HG02623 (cell line): ENCODE measurements at regions not wholly inside any gene's neighbourhood (a gene's known extent, or its start where the extent isn't known, plus 50 kb on each side); places are given as distances from the start of the nearest gene placed in this dataset.
A peak's percentile ranks its signal among the peaks of the same experiment; 100 is the strongest.
"Not testable (repeated sequence)": the region's sequence is repeated elsewhere in the genome, so short reads cannot be mapped to it uniquely, and the experiment has no call there.

Source experiments
- ATAC-seq: cut with Tn5 transposase; IDR thresholded peaks from one replicate; pipeline ENCODE4 v1.9.1; 2021; ENCODE audit warnings: moderate library complexity; ENCODE audit not compliant: unreplicated experiment

DNA sequence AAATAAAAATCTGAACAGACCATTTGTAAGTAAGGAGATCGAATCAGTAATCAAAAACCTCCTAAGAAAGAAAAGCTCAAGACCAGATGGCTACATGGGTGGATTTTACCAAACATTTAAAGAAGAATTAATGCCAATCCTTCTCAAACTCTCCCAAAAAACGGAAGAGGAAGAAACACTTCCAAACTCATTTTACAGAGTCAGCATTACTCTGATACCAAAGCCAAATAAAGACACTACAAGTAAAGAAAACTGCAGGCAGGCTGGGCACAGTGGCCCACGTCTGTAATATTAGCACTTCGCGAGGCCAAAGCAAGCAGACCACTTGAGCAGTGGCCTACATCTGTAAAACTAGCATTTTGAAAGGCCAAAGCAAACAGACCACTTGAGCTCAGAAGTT, 159.8 kb downstream of the DPY19L2 start:
- no peak for ATAC-seq

DNA sequence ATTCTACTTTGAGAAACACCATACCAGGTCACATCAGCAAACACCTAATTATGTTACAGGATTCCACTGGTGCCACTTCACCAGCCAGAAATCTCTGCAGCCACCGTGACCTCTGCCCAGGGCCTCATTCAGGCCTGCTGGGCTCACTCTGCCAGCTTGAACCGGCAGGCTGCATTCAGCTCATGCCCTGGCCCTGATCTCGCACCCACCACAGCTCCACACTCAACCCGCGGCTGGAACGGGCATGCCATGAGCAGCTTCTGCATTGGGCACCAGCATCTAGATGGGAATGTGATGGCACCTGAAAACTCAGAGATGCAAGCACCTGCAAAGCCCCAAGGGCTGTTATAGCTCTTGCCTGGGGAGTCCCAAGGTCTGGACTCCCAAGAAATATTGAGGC, 168.7 kb downstream of the DPY19L2 start:
- no peak for ATAC-seq

- ATAC-seq, result no peak
These were observed 170.1 kb downstream of the DPY19L2 start for GRCh38 chr12:63498239-63498638.

DNA sequence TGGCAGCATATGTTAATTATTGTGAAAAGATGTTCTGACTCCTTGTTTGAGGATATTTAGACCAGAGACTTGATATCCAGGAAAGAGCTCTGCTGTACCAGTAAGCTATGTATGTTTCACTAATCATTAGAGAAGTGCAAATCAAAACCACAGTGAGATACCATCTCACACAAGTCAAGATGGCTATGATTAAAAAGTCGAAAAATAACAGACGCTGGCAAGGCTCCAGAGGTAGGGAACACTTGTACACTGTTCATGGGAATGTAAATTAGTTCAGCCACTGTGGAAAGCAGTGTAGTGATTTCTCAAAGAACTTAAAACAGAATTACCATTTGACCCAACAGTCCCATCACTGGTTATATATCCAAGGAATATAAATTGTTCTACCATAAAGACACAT, 171.6 kb downstream of the DPY19L2 start:
- no peak for ATAC-seq

GRCh38 chr12:63495974-63496373, 172.3 kb downstream of the DPY19L2 start:
- no peak for ATAC-seq

DNA sequence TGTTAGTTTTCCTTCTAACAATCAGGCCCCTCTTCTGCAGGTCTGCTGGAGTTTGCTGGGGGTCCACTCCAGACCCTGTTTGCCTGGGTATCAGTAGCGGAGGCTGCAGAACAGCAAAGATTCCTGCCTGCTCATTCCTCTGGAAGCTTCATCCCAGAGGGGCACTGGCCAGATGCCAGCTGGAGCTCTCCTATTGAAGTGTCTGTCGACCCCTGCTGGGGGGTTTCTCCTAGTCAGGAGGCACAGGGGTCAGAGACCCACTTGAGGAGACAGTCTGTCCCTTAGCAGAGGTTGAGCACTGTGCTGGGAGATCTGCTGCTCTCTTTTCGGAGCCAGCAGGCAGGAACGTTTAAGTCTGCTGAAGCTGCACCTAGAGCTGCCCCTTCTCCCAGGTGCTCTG, 174.9 kb downstream of the DPY19L2 start:
- not testable (repeated sequence) for ATAC-seq

DNA sequence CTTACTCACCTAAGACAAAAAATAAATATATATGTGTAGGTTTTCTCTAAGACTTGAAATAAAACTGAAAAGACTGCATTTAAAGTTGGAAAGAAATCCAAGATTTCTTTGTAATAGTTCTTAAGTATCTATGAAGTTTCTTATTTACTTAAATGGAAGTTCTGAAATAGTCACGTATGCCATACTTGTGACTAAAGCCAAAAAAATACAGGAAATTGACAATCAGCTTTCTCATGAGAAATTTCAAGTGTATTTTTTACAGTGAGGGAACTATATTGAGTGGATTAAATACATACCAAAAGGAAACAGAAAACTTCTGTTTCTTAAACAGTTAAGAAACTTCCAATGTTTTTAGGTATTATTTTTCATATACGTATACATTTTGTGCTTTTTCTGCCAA, 188.1 kb downstream of the DPY19L2 start:
- no peak for ATAC-seq

- no peak for ATAC-seq
These were observed 198.1 kb downstream of the DPY19L2 start for GRCh38 chr12:63470161-63470560.

- no peak for ATAC-seq
These were observed 200.3 kb downstream of the DPY19L2 start for GRCh38 chr12:63467951-63468350.

GRCh38 chr12:63457857-63458256, 210.4 kb downstream of the DPY19L2 start:
- ATAC-seq, result no peak

- ATAC-seq, result no peak
These were observed 210.9 kb downstream of the DPY19L2 start for GRCh38 chr12:63457428-63457827.

DNA sequence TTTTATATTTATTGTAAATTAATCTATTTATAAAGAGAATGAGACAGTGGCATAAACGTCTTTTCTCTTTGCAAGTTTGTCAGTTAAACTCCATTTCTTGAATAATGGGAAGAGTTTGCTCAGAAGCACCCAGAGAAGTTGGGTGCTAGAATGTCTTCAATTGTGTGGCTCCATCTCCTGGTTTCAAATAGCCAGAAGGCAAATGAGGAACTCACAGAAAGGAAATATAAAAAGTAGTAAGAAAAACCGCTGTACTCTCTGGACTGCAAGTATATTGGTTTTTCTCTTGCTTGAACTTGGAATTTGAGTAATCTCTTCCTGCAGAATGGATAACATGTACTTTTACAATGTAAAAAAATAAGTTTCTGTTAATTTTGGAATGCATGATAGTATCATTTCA, 217.5 kb downstream of the DPY19L2 start:
- no peak for ATAC-seq

GRCh38 chr12:63450334-63450733, 218.0 kb downstream of the DPY19L2 start:
- no peak for ATAC-seq

GRCh38 chr12:63445224-63445880, 222.9 kb downstream of the DPY19L2 start:
- ATAC-seq, result no peak

GRCh38 chr12:63440048-63440447, 228.2 kb downstream of the DPY19L2 start:
- no peak for ATAC-seq

GRCh38 chr12:63434384-63434783, 233.9 kb downstream of the DPY19L2 start:
- ATAC-seq, result not testable (repeated sequence)

GRCh38 chr12:63427969-63428368, 240.3 kb downstream of the DPY19L2 start:
- ATAC-seq, result not testable (repeated sequence)

DNA sequence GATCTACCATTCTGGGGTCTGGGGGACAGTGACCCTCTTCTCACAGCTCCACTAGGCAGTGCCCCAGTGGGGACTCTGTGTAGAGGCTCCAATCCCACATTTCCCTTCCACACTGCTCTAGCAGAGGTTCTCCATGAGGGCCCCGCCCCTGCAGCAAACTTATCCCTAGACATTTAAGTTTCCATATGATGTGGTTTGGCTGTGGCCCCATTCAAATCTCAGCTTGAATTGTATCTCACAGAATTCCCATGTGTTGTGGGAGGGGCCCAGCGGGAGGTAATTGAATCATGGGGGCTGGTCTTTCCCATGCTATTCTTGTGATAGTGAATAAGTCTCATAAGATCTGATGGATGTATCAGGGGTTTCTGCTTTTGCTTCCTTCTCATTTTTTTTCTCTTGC, 241.3 kb downstream of the DPY19L2 start:
- not testable (repeated sequence) for ATAC-seq

- no peak for ATAC-seq
These were observed 243.6 kb downstream of the DPY19L2 start for GRCh38 chr12:63424671-63425070.

- no peak for ATAC-seq
These were observed 244.5 kb downstream of the DPY19L2 start for GRCh38 chr12:63423839-63424238.

DNA sequence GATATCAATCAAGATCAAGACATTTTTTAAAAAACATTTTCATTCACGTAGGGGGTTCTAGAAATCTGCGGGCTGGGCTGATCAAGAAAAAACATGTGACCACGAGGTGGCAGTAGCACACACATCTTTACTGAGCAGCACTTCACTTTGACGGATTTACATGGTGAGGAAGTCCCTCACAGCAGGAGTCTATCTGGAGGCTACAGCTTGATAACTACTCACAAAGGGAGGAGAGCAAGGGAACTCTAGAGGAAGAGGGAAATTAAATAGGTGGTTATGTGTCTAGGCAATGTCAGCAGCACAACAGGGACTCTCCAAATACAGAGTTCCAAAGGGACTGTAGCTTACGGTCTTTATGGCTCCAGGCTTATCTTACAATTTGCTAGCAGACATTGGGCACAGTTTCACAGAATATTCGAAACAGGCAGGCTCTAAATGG, 248.1 kb downstream of the DPY19L2 start:
- ATAC-seq, result peak; percentile 94

- ATAC-seq, result no peak
These were observed 249.1 kb downstream of the DPY19L2 start for GRCh38 chr12:63419154-63419553.

DNA sequence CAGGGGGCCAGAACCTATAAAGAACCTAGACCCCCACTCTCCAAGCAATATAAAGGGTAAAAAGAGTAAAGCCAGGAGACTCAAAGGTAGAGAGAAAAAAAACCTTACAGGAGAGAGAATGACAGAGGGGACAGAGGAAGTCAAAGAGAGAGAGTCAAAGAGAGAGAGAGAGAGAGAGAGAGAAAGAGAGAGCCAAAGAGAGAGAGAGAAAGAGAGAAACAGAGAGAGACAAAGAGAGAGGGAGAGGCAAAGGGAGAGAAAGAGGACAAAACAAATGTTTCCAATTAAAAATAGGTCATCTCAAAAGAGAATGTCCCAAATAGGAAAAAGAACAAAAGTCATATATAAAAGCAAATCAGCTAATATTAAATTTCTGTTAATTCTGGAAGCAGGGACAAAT, 251.5 kb downstream of the DPY19L2 start:
- ATAC-seq, result no peak
